ENCODE measurements at regions not wholly inside any gene's neighbourhood (a gene's known extent, or its start where the extent isn't known, plus 50 kb on each side); places are given as distances from the start of the nearest gene placed in this dataset.

GRCh38 chr19:13561461-13561860, 55.2 kb upstream of the CACNA1A start:
- Histone ChIP-seq H3K4me1 (ENCODE audit: control insufficient read depth in 1 of 2, insufficient read depth in 2 of 2, low read length in 2 of 2) (peaks cover 0 to 3% of the 10 kb centered on the region in 2 experiments; a peak in 1 of 4 replicates), H3K27me3 (ENCODE audit: insufficient read depth, low read length) (no peaks in the 10 kb centered on the region)
- CTCF ChIA-PET = interaction anchor here (1.8 kb wide), 1 partner anchor 14 kb away, joined by 10 read pairs; no protein-coding TSS in a partner anchor

More at GRCh38 chr19:13561461-13561860, 55.2 kb upstream of the CACNA1A start:
- BruUV-seq (replicated peaks) = no TSS peak
- H3K27ac ChIP-seq (ENCODE audit: low read depth, low read length) = no peak overlapping the region
- no peaks in the 10 kb centered on the region for H3K9me2 ChIP-seq (ENCODE audit: insufficient read depth)
- intact Hi-C loops (cut with micrococcal nuclease) = no loop called here
- H3K9ac ChIP-seq (ENCODE audit: low read length) = no peak overlapping the region
- H3K79me2 ChIP-seq (ENCODE audit: insufficient read depth, low read length) = no peaks in the 10 kb centered on the region
- RAD21 ChIA-PET (ENCODE audit: low non-redundant PET in 1 of 2, low total read pairs in 2 of 2, uncharacterized antibody in 2 of 2, unreplicated experiment in 2 of 2) = no interaction called here
- H3K36me3 ChIP-seq (ENCODE audit: control insufficient read depth in 1 of 2, insufficient read depth in 2 of 2, low read length in 2 of 2) = no peaks in the 10 kb centered on the region
- no peak overlapping the region for H3K4me2 ChIP-seq (ENCODE audit: low read length)
- TF ChIP-seq SIN3A (IDR thresholded peaks at IDR 0.05; ENCODE audit: low read depth) (no peak), MAX (IDR thresholded peaks at IDR 0.05) (no peak), JUND (IDR thresholded peaks at IDR 0.05) (no peak), RAD21 (IDR thresholded peaks at IDR 0.05; ENCODE audit: low read depth) (no peak), POLR2AphosphoS5 (IDR thresholded peaks at IDR 0.05; ENCODE audit: low read depth, low read length) (no peak), CEBPB (IDR thresholded peaks at IDR 0.05; ENCODE audit: low read depth) (no peak), ZBTB33 (IDR thresholded peaks at IDR 0.05; ENCODE audit: extremely low read depth, insufficient replicate concordance, low read length) (no peak), ZNF274 (IDR thresholded peaks at IDR 0.05; ENCODE audit: low read depth, low read length) (no peak), CBX3 (IDR thresholded peaks at IDR 0.05; ENCODE audit: low read depth) (no peak), EGR1 (IDR thresholded peaks at IDR 0.05; ENCODE audit: low read depth) (no peak), EZH2 (IDR thresholded peaks at IDR 0.05) (no peak), SRF (IDR thresholded peaks at IDR 0.05; ENCODE audit: low read depth) (no peak), ELF1 (IDR thresholded peaks at IDR 0.05; ENCODE audit: borderline replicate concordance, low read depth) (no peak)
- TF ChIP-seq, protein P1, sequence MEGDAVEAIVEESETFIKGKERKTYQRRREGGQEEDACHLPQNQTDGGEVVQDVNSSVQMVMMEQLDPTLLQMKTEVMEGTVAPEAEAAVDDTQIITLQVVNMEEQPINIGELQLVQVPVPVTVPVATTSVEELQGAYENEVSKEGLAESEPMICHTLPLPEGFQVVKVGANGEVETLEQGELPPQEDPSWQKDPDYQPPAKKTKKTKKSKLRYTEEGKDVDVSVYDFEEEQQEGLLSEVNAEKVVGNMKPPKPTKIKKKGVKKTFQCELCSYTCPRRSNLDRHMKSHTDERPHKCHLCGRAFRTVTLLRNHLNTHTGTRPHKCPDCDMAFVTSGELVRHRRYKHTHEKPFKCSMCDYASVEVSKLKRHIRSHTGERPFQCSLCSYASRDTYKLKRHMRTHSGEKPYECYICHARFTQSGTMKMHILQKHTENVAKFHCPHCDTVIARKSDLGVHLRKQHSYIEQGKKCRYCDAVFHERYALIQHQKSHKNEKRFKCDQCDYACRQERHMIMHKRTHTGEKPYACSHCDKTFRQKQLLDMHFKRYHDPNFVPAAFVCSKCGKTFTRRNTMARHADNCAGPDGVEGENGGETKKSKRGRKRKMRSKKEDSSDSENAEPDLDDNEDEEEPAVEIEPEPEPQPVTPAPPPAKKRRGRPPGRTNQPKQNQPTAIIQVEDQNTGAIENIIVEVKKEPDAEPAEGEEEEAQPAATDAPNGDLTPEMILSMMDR (IDR thresholded peaks at IDR 0.05 in 2 of 3, conservative IDR thresholded peaks at IDR 0.05 in 1 of 3; ENCODE audit: borderline replicate concordance in 1 of 3, insufficient read depth in 1 of 3, low read depth in 2 of 3, low read length in 2 of 3) = no peak
- no peak overlapping the region for H3K4me3 ChIP-seq (replicated peaks in 1 of 2; ENCODE audit: low read depth in 1 of 2, low read length in 2 of 2)
- DNase-seq (ENCODE audit: low read depth, low spot score) (no peak), ATAC-seq (no peak)
- POLR2A ChIA-PET = no interaction called here
- no peak overlapping the region for H2AFZ ChIP-seq (ENCODE audit: low read depth, low read length, poor library complexity, severe bottlenecking)
- no peaks in the 10 kb centered on the region for H3K9me3 ChIP-seq (ENCODE audit: control insufficient read depth in 1 of 2, insufficient read depth in 1 of 2, low read depth in 1 of 2, low read length in 2 of 2)
- H4K20me1 ChIP-seq (ENCODE audit: insufficient read depth) = no peaks in the 10 kb centered on the region
